ENCODE measurements at regions not wholly inside any gene's neighbourhood (a gene's known extent, or its start where the extent isn't known, plus 50 kb on each side); places are given as distances from the start of the nearest gene placed in this dataset.

- no peak for TF ChIP-seq CTCF (IDR thresholded peaks at IDR 0.05; ENCODE audit: insufficient read depth, low read depth, low read length)
- no peak for TF ChIP-seq EZH2 (IDR thresholded peaks at IDR 0.05; ENCODE audit: insufficient read depth, low read length)
These were observed 1224.7 kb upstream of the CELF4 start for GRCh38 chr18:38790303-38790702.
